IMR-90 (cell line): ENCODE measurements at regions not wholly inside any gene's neighbourhood (a gene's known extent, or its start where the extent isn't known, plus 50 kb on each side); places are given as distances from the start of the nearest gene placed in this dataset.
A peak's percentile ranks its signal among the peaks of the same experiment; 100 is the strongest.

Source experiments
- ATAC-seq: fragments of 200-7000 bp; cut with Tn5 transposase; 2 replicates; pipeline ENCODE4 v1.9.1; 2020; ENCODE audit warnings: low read depth, mild to moderate bottlenecking, moderate library complexity
- BruUV-seq: library from RNA; stranded (reverse); fragments of 400-500 nt; replicated peaks from 2 replicates; lab custom pipeline; 2021; lab: Mats Ljungman, UMichigan
- CTCF ChIA-PET: fragments of 300-600 bp; formaldehyde crosslinking; extraction: SDS; loops from one replicate; lab custom pipeline; 2021; ENCODE audit warnings: antibody characterized with exemption; lab: Yijun Ruan, JAX
- POLR2A ChIA-PET: fragments of 300-600 bp; sonication (Branson Sonifier 250); formaldehyde crosslinking; loops from one replicate; lab custom pipeline; 2022; ENCODE audit warnings: antibody characterized with exemption; ENCODE audit not compliant: unreplicated experiment; lab: Charles Lee
- DNase-seq: peaks from one replicate; pipeline ENCODE4 v3.0.0; 2013
- H2AFZ ChIP-seq: replicated peaks from 2 replicates; pipeline ENCODE3; 2013; ENCODE audit warnings: low read length, mild to moderate bottlenecking; ENCODE audit not compliant: poor library complexity
- H2AK5ac ChIP-seq: 2 replicates; pipeline ENCODE4 v1.6.1; 2013; ENCODE audit warnings: low read depth, low read length, inconsistent platforms
- H2AK9ac ChIP-seq: replicated peaks from 2 replicates; pipeline ENCODE3; 2013; ENCODE audit warnings: mild to moderate bottlenecking, low read depth, low read length, moderate library complexity; ENCODE audit not compliant: poor library complexity
- H2BK120ac ChIP-seq: 2 replicates; pipeline ENCODE4 v1.6.1; 2013; ENCODE audit warnings: low read depth, low read length, inconsistent platforms
- H2BK15ac ChIP-seq: 3 replicates; pipeline ENCODE4 v1.6.1; 2013; ENCODE audit warnings: low read depth, low read length, inconsistent platforms
- H2BK20ac ChIP-seq: 2 replicates; pipeline ENCODE4 v1.6.1; 2013; ENCODE audit warnings: low read depth, mild to moderate bottlenecking, inconsistent platforms, low read length, moderate library complexity
- H2BK5ac ChIP-seq: 2 replicates; pipeline ENCODE4 v1.6.1; 2013; ENCODE audit warnings: mild to moderate bottlenecking, low read depth, low read length, inconsistent platforms; ENCODE audit not compliant: poor library complexity, severe bottlenecking
- H3K14ac ChIP-seq: replicated peaks from 2 replicates; pipeline ENCODE4 v1.6.1; 2013; ENCODE audit warnings: low read depth, low read length, inconsistent platforms
- H3K18ac ChIP-seq: 2 replicates; pipeline ENCODE4 v1.6.1; 2013; ENCODE audit warnings: low read depth, low read length, control low read depth
- H3K23ac ChIP-seq: 2 replicates; pipeline ENCODE4 v1.6.1; 2013; ENCODE audit warnings: low read depth, low read length, inconsistent platforms
- H3K27ac ChIP-seq: 2 replicates; pipeline ENCODE4 v1.5.1; 2013; ENCODE audit warnings: mild to moderate bottlenecking, control low read depth, low read length; ENCODE audit not compliant: insufficient read depth
- H3K27me3 ChIP-seq: 2 replicates; pipeline ENCODE4 v1.6.1; 2013; ENCODE audit warnings: low read length; ENCODE audit not compliant: control insufficient read depth, insufficient read depth
- H3K36me3 ChIP-seq: 2 replicates; pipeline ENCODE4 v1.6.1; 2013; ENCODE audit warnings: low read length, mixed read lengths; ENCODE audit not compliant: control insufficient read depth, insufficient read depth
- H3K4ac ChIP-seq: 2 replicates; pipeline ENCODE4 v1.6.1; 2013; ENCODE audit warnings: low read depth, low read length, inconsistent platforms
- H3K4me1 ChIP-seq: 2 replicates; pipeline ENCODE4 v1.6.1; 2013; ENCODE audit warnings: low read length, mixed read lengths; ENCODE audit not compliant: control insufficient read depth, insufficient read depth
- H3K4me2 ChIP-seq: 2 replicates; pipeline ENCODE4 v1.6.1; 2013; ENCODE audit warnings: low read depth, mild to moderate bottlenecking, control low read depth, low read length, moderate library complexity
- H3K4me3 ChIP-seq: 2 replicates; pipeline ENCODE4 v1.5.1; 2013; ENCODE audit warnings: low read depth, mild to moderate bottlenecking, control low read depth, low read length, moderate library complexity; ENCODE audit not compliant: insufficient read depth
- H3K56ac ChIP-seq: 2 replicates; pipeline ENCODE4 v1.6.1; 2013; ENCODE audit warnings: low read length, inconsistent platforms; ENCODE audit not compliant: insufficient read depth; ENCODE audit errors: extremely low read depth
- H3K79me1 ChIP-seq, 2 experiments: 2 replicates each; pipeline ENCODE4 v1.6.1; 2013; ENCODE audit warnings: low read length in 2 of 2, inconsistent platforms in 1 of 2, low read depth in 1 of 2
- H3K9ac ChIP-seq: 2 replicates; pipeline ENCODE4 v1.6.1; 2013; ENCODE audit warnings: low read depth, low read length, control low read depth
- H3K9me1 ChIP-seq: 2 replicates; pipeline ENCODE4 v1.6.1; 2013; ENCODE audit warnings: low read length, inconsistent platforms; ENCODE audit not compliant: insufficient read depth
- H3K9me3 ChIP-seq: 2 replicates; pipeline ENCODE4 v1.6.1; 2013; ENCODE audit warnings: low read length; ENCODE audit not compliant: control insufficient read depth, insufficient read depth
- H4K20me1 ChIP-seq: 2 replicates; pipeline ENCODE4 v1.6.1; 2013; ENCODE audit warnings: low read length, inconsistent platforms; ENCODE audit not compliant: insufficient read depth
- H4K5ac ChIP-seq: 2 replicates; pipeline ENCODE4 v1.6.1; 2013; ENCODE audit warnings: mild to moderate bottlenecking, low read depth, low read length, control low read depth
- H4K8ac ChIP-seq, 2 experiments: 2 replicates each; pipeline ENCODE4 v1.6.1; 2013; ENCODE audit warnings: low read depth in 2 of 2, low read length in 2 of 2, control low read depth in 1 of 2, inconsistent platforms in 1 of 2
- H4K91ac ChIP-seq: 2 replicates; pipeline ENCODE4 v1.6.1; 2013; ENCODE audit warnings: low read depth, low read length, inconsistent platforms; ENCODE audit not compliant: insufficient read depth
- BHLHE40 ChIP-seq: fragments of 150-350 bp; IDR thresholded peaks from 2 replicates; pipeline ENCODE4 v1.6.1; 2016; ENCODE audit warnings: mild to moderate bottlenecking, low read depth, low read length
- CEBPB ChIP-seq: IDR thresholded peaks from 2 replicates; pipeline ENCODE4 v1.6.1; 2012; ENCODE audit warnings: low read depth, low read length, improper control_type of control experiment
- WGBS, 2 experiments: methylation state at CpG; one replicate each; pipeline versions ENCODE4 v1.1.5 to v1.1.7; 2013; ENCODE audit warnings: missing lambda C conversion rate in 2 of 2; ENCODE audit not compliant: insufficient read length in 1 of 2; ENCODE audit errors: extremely low coverage in 2 of 2; 5-methylcytosine and 5-hydroxymethylcytosine counted together
- dilution Hi-C: fragments of 300-500 bp; cut with HindIII; formaldehyde crosslinking; loops from one replicate; pipeline ENCODE4 v1.14.3; 2018; ENCODE audit warnings: low sequenced_read_pairs; ENCODE audit not compliant: unreplicated experiment
- in situ Hi-C: fragments of 300-500 bp; cut with MboI; formaldehyde crosslinking; loops from 3 replicates; pipeline ENCODE4 v1.14.3; 2019; ENCODE audit warnings: low sequenced_read_pairs, inconsistent platforms, mixed read lengths
- intact Hi-C: fragments of 100-400 bp; cut with micrococcal nuclease; formaldehyde crosslinking; loops from 2 replicates; pipeline ENCODE4 v1.10.0; 2022

DNA sequence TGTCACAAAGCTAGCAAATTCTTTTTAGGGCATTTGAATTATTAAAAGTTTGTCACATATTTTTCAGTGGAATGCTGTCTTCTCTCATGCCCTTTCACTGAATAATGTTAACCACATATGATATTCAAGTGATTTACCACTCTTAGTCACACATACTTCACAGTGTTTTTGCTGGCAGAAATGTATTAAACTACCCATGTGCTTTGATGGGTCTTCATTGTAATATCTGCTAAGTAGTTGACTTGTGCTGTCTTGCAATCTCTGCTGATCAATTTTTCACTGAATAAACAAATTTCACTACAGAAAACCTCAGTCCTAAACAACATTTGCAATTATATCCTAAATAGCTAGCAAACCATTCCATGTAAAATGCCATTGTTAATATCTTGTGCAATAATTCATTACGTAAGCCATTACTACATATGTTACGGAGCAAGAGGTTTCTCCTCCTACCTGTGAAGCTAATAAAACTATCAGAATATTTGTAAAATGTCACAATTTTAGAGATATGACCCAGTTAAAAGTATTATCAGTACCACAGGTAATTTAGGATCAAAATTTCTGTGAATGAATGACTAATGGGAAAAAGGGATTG, 64.6 kb upstream of the LMO3 start:
- ChIA-PET POLR2A (no interaction called here), CTCF (no interaction called here)
- Histone ChIP-seq H2BK15ac (no peak overlapping the region), H3K4me2 (no peak overlapping the region), H3K79me1 (no peaks in the 10 kb centered on the region), H3K4ac (no peak overlapping the region), H3K4me3 (no peak overlapping the region), H2BK5ac (no peak overlapping the region), H3K27me3 (no peaks in the 10 kb centered on the region), H3K27ac (no peak overlapping the region), H3K4me1 (no peaks in the 10 kb centered on the region), H4K20me1 (no peaks in the 10 kb centered on the region), H3K9me3 (no peaks in the 10 kb centered on the region), H2AK5ac (no peak overlapping the region), H3K9ac (no peak overlapping the region), H3K23ac (no peak overlapping the region), H4K5ac (no peak overlapping the region), H2BK20ac (no peak overlapping the region), H4K8ac (no peak overlapping the region), H3K14ac (no peak overlapping the region), H2BK120ac (no peak overlapping the region), H2AFZ (no peak overlapping the region), H3K18ac (no peak overlapping the region), H2AK9ac (no peak overlapping the region), H3K9me1 (no peaks in the 10 kb centered on the region), H3K36me3 (no peaks in the 10 kb centered on the region), H4K91ac (no peak overlapping the region), H3K56ac (no peak overlapping the region)
- no peak for ATAC-seq
- BruUV-seq = no TSS peak
- TF ChIP-seq BHLHE40 = no peak
- TF ChIP-seq CEBPB = peak; percentile 42; the same call in 1 of the 2 replicates
- peak; percentile 0 for DNase-seq
- intact Hi-C loops = no loop called here
- no CpG with 5 or more reads among the region's 2 CpGs for WGBS, 2 experiments
- in situ Hi-C loops = no loop called here
- dilution Hi-C loops = no loop called here
